ENCODE measurements at regions not wholly inside any gene's neighbourhood (a gene's known extent, or its start where the extent isn't known, plus 50 kb on each side); places are given as distances from the start of the nearest gene placed in this dataset.

DNA sequence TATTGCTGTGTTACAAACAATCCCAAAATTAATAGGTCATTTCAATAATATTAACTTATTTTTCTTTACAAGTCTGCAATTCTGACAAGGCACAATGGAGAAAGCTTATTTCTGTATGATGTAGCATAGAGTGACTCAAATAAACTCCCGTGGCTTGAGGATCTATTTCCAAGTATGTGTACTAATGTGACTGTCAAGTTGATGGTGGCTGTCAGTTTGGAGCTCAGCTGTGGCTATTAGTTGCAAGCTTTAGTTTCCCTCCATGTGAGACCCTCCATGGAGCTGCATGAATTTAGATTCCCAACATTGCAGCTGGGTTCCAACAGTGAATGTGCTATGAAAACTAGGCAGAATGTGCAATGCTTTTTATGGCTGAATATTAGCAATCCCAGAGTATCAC lies 515.5 kb upstream of the GBE1 start:
- TF ChIP-seq POLR2AphosphoS5 (IDR thresholded peaks at IDR 0.05; ENCODE audit: low read depth) (no peak), CTCF (conservative IDR thresholded peaks at IDR 0.05; ENCODE audit: low read depth in 2 of 2) (no peak), REST (IDR thresholded peaks at IDR 0.05; ENCODE audit: unreplicated experiment) (no peak)
